Lung (tissue), 11 donors: ENCODE measurements at regions not wholly inside any gene's neighbourhood (a gene's known extent, or its start where the extent isn't known, plus 50 kb on each side); places are given as distances from the start of the nearest gene placed in this dataset.

ENCODE experiments used
- ATAC-seq: fragments of 200-7000 bp; cut with Tn5 transposase; one replicate; pipeline ENCODE4 v1.9.1; 2020; ENCODE audit warnings: moderate number of reproducible peaks; ENCODE audit not compliant: insufficient read depth, low FRiP score
- DNase-seq, 3 donors: peaks; one replicate each; pipeline ENCODE4 v3.0.0-alpha.2; 2013 to 2017
- H3K27ac ChIP-seq, 2 donors: one replicate each; pipeline ENCODE4 v1.5.1; 2013; ENCODE audit warnings: mild to moderate bottlenecking in 2 of 2, moderate library complexity in 2 of 2, control low read depth in 1 of 2, inconsistent platforms in 1 of 2, low read depth in 1 of 2, low read length in 1 of 2
- H3K27me3 ChIP-seq, 3 donors: one replicate each; pipeline ENCODE4 v1.5.1; 2013; ENCODE audit warnings: low read length in 2 of 3; ENCODE audit not compliant: control insufficient read depth in 3 of 3, insufficient read depth in 3 of 3
- H3K36me3 ChIP-seq, 4 donors: one replicate each; pipeline ENCODE4 v1.5.1; 2013; ENCODE audit warnings: low read length in 4 of 4, mild to moderate bottlenecking in 1 of 4, moderate library complexity in 1 of 4; ENCODE audit not compliant: control insufficient read depth in 4 of 4, insufficient read depth in 4 of 4
- H3K4me1 ChIP-seq, 5 donors: one replicate each; pipeline ENCODE4 v1.5.1; 2013; ENCODE audit warnings: low read length in 5 of 5, mild to moderate bottlenecking in 2 of 5, moderate library complexity in 1 of 5; ENCODE audit not compliant: control insufficient read depth in 5 of 5, insufficient read depth in 5 of 5
- H3K4me3 ChIP-seq: one replicate; pipeline ENCODE4 v1.5.1; 2013; ENCODE audit warnings: mild to moderate bottlenecking, control low read depth, moderate library complexity
- H3K9ac ChIP-seq, 2 donors: one replicate each; pipeline ENCODE4 v1.5.1; 2013; ENCODE audit warnings: low read length in 2 of 2, control low read depth in 1 of 2; ENCODE audit not compliant: insufficient read depth in 1 of 2
- H3K9me3 ChIP-seq, 4 donors: one replicate each; pipeline ENCODE4 v1.5.1; 2013; ENCODE audit warnings: low read length in 3 of 4, mild to moderate bottlenecking in 1 of 4, moderate library complexity in 1 of 4; ENCODE audit not compliant: control insufficient read depth in 4 of 4, insufficient read depth in 3 of 4
- WGBS, 2 donors: extraction: QIAGEN DNeasy Blood & Tissue Kit; methylation state at CpG; one replicate each; pipeline ENCODE4 v1.1.7; 2013; 5-methylcytosine and 5-hydroxymethylcytosine counted together
- TF ChIP-seq, protein P1 (sequence below): IDR thresholded peaks from 2 replicates; pipeline ENCODE4 v1.5.1; 2012; ENCODE audit warnings: mild to moderate bottlenecking; ENCODE audit errors: control extremely low read depth, extremely low read depth
- donor health status: control.
- donor health status: control.
- donor health status: Bipolar disorder and iron deficiency.
- donor health status: healthy.
- donor health status: DM: yes; HTN: yes; CAD: no.

GRCh38 chr20:5696011-5696559 lies 54.1 kb upstream of the SHLD1 start:
- WGBS, 2 donors: 69 to 78% methylated on average over 7 of the region's 7 CpGs

GRCh38 chr20:5691918-5692618 lies 58.1 kb upstream of the SHLD1 start:
- Histone ChIP-seq H3K27ac (no peak overlapping the region), H3K9ac (no peak overlapping the region), H3K36me3 (no peaks in the 10 kb centered on the region), H3K4me3 (no peak overlapping the region), H3K9me3 (no peaks in the 10 kb centered on the region), H3K4me1 (no peaks in the 10 kb centered on the region), H3K27me3 (no peaks in the 10 kb centered on the region)
- 89 to 90% methylated on average over 9 of the region's 9 CpGs for WGBS, 2 donors
- ATAC-seq (no peak), DNase-seq (no peak)
- TF ChIP-seq, protein P1, sequence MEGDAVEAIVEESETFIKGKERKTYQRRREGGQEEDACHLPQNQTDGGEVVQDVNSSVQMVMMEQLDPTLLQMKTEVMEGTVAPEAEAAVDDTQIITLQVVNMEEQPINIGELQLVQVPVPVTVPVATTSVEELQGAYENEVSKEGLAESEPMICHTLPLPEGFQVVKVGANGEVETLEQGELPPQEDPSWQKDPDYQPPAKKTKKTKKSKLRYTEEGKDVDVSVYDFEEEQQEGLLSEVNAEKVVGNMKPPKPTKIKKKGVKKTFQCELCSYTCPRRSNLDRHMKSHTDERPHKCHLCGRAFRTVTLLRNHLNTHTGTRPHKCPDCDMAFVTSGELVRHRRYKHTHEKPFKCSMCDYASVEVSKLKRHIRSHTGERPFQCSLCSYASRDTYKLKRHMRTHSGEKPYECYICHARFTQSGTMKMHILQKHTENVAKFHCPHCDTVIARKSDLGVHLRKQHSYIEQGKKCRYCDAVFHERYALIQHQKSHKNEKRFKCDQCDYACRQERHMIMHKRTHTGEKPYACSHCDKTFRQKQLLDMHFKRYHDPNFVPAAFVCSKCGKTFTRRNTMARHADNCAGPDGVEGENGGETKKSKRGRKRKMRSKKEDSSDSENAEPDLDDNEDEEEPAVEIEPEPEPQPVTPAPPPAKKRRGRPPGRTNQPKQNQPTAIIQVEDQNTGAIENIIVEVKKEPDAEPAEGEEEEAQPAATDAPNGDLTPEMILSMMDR: no peak

More at GRCh38 chr20:5696011-5696559, 54.1 kb upstream of the SHLD1 start:
- no peak overlapping the region for H3K9ac ChIP-seq
- H3K4me1 ChIP-seq: no peaks in the 10 kb centered on the region
- H3K9me3 ChIP-seq: no peaks in the 10 kb centered on the region
- DNase-seq (no peak), ATAC-seq (no peak)
- H3K4me3 ChIP-seq: no peak overlapping the region
- H3K36me3 ChIP-seq: no peaks in the 10 kb centered on the region
- TF ChIP-seq, protein P1: no peak
- no peak overlapping the region for H3K27ac ChIP-seq
- no peaks in the 10 kb centered on the region for H3K27me3 ChIP-seq

DNA sequence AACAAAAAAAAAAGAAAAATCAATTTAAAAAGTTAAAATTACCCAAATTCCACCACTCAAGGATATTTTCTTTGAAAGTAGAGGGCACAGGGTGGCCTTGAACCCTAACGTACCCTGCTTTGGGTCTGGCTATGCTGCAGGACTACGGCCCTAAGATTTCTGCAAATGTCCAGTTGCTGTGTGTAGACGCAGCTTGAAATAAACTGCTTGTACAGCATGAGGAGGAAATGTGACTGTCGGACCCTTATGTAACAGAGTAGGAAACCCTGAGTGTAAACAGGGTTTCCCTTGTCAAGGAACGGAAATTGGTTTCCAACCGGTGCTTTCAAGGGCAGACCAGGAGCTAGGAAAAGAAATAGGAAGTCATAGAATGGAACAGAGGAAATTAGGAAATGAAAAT lies 60.7 kb upstream of the SHLD1 start:
- 26 to 44% methylated on average over 6 of the region's 6 CpGs for WGBS, 2 donors
- peak in 1 of 3 donors; percentile 39 for DNase-seq
- no peak overlapping the region for H3K9ac ChIP-seq
- H3K27ac ChIP-seq: peak overlapping the region in 1 of 2 donors; percentile 69
- H3K9me3 ChIP-seq: no peaks in the 10 kb centered on the region
- TF ChIP-seq, protein P1: no peak
- H3K4me1 ChIP-seq: no peaks in the 10 kb centered on the region
- H3K27me3 ChIP-seq: no peaks in the 10 kb centered on the region
- no peak overlapping the region for H3K4me3 ChIP-seq
- H3K36me3 ChIP-seq: no peaks in the 10 kb centered on the region
- ATAC-seq: no peak
